ENCODE measurements at regions not wholly inside any gene's neighbourhood (a gene's known extent, or its start where the extent isn't known, plus 50 kb on each side); places are given as distances from the start of the nearest gene placed in this dataset.
"Not testable (repeated sequence)": the region's sequence is repeated elsewhere in the genome, so short reads cannot be mapped to it uniquely, and the experiment has no call there.

DNA sequence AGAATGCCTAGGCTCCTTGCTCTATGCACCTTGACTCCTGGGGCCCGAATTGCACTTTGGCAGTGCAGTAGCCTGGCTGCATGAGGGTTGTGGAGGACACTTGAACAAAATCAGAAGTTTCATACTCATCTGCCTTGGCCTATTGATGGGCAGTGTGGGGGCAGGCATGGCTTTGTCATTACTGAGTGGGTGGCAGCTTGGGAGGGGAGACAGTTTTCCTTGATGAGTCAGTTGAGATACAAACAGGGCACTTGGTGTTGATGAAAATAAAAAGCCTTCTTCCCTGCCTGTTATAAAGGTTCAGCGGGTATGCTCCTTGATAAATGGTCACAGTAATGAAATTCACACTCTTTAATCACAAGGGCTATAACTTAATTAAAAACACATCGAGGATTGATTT lies 126.8 kb upstream of the MAMLD1 start:
- peak; percentile 37 for DNase-seq (ENCODE audit: low read depth)

DNA sequence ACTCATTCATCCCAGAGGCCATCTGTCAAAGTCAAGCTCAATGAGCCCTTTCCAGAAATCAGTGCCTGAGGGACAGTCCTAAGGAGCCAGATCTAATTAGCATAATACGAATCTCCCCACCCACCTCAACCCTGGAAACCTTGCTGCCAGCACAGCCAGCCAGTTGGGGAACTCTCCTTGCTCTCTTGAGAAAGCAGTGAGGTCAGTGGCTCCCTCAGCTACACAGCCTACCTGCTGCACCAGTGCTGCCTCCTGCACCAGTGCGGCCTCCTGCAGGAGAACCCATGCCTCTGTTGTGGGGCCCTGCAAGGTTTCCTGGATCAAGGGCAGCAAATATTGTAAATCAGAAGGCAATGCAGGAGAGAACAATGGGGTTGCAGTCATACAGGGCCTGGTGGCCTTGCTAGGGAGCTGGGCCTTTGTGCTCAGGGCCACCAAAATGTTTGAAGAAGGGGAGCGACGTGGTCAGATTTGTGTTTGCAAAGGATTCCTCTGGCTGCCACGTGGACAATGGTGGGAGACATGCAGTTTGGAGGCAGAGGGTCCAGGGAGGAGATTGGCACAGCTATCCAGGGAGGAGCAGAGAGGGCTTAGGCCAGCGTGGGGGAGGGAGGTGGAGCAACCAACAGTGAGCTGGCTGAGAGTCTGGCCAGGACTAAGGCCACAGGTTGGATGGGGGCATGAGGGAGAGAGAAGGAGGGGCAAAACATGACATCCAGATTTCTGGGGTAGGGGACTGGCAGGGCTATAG lies 124.3 kb upstream of the MAMLD1 start:
- DNase-seq (ENCODE audit: low read depth), result no peak

DNA sequence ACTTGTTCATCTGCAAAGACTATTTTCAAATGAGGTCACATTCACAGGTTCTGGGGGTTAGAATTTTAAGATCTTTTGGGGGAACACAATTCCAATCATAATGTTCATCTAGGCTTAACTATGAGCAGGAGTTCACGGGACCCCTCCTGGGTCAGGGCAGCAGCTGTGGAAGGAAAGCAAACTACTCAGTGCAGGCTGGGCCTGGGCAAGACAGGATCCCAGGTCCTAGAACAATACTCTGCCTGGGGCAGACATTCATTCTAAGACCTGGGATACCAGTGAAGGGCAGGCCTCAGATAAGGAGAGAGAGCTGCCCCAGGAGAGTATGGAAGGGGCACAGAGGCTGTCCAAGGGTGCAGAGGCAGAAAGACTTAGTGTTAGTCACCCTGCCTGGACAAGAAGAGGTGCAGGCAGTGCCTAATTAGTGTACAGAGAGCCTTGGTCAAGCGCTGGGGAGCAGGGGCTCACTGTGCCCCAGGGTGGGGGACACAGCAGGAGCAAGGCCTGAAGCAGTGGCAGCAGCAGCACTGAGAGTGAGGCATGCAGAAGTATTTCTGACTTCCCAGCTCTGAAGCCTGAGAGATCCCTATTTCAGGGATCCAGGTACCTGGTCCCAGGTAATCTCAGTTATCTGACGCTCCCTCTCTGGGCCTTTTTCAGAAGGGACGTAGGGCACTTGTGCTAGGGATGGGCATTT lies 123.0 kb upstream of the MAMLD1 start:
- DNase-seq (ENCODE audit: low read depth), result no peak

DNA sequence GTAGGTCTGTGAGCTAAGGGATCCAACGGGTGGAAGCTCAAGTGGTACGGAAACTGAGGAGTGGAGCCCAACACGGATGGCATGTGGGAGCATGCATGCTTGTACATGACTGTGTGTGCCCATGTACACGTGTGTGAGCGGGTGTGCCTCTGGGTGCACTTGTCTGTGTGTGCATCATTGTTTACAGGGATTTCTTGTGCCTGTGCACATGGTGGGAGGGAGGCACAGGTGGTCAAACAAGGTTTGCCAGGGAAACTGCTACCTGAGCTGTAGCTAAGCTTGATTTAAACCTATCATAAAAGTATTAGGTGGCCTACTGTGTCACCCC lies 122.5 kb upstream of the MAMLD1 start:
- no peak for DNase-seq (ENCODE audit: low read depth)

DNA sequence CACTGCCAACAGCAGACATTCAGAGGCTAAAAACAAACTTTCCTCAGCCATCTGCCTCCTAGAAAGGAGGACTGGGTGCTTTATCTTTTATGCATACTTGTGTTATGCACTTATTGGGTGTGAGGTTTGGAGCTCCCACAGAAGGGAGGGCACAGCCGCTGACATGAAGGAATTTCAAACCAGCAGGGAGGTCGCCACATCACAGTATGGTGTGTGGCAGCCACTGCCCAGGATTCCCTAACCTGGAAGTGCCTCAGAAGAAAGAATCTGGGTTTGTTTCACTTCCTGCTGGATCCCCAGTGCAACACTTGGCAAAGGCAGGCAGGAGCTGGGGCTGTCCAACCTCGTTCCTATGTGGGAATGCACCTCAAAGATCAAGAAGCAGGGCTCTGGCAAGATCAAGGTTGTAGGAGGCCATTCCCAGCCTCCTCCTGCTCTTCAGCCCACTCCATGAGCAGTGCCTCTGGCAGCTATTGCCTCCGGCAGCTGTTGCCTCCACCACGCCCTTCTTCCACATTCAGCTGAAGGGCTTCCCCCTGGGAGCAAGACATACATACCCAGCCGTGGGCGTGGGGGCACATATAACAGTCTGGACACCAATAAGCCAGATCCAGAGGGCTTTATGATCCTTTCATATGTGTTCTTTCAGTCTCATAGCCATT lies 109.0 kb upstream of the MAMLD1 start:
- peak; percentile 24 for DNase-seq (ENCODE audit: low read depth)

DNA sequence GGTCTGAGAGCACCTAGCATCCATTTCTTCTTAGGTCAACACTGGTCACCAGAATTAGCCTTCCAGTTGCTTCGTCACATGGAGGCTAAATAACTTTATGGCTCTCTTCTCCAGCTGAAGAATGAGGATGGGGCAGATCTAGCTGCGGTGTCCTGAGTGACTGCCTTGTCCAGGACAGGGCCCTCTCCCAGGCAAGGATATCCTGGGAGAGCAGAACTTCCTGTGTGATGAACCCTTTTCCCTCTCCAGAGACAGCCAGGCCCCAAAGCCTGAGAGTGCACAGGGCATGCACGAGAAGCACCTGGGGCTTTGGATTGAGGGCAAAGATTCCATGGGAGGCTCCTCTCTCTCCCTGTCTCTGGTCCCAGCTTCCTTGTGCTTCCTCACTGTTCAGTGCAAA lies 108.2 kb upstream of the MAMLD1 start:
- no peak for DNase-seq (ENCODE audit: low read depth)

DNA sequence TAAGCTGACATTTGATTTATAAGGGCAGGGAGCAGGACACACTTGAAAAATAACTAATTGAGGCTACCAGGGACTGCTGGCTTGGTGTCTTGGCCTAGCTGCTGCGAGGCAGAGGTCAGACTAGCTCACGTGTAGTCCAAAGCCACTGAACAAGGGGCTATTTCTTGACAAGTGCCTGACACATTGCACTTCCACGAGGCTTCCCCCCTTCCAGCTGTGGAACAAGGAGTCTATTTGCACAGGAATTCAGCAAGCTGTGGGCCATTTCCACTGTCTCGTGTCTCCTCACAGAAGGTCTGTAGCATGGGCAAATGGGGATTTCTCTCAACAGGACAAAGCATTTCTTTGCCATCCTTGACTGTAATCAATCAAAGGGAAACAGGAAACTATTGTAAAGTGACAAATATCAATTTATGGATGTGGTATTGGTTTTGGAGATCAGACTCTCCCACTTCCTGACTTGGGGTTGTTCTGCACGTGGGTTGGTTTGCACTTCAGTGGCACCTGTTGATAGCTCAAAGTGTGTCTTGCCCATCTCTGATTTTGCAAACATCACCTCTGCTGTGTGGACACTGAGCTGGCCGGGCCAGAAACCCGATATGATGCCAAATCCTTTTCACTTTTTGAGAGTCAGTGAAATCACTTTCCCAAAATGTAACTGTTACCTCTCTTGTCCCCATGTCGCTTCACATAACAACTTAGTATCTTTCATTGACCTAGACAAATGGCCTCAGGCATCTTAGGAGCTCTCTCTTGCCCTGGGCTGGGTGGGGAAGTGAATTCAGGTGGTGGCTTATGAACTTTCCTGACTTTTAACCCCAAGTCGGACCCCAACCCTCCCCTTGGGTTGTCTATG lies 107.4 kb upstream of the MAMLD1 start:
- no peak for DNase-seq (ENCODE audit: low read depth)

DNA sequence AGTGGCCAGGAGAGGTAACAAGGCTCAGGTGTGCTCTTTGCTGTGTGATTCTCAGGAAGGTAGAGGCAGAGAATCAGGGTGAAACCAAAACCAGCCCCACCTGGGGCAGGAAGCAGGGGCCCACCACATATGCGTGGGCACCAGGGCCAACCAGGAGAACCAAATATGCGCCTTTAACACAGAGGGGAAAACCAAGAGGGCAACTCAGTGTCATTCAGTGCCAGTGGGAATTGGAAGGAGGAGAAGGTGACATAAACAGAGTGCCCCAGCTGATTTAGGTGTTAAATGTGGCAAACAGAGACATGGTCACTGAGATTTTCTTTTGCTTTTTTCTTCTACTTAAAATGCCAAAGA lies 106.8 kb upstream of the MAMLD1 start:
- DNase-seq (ENCODE audit: low read depth), result no peak

DNA sequence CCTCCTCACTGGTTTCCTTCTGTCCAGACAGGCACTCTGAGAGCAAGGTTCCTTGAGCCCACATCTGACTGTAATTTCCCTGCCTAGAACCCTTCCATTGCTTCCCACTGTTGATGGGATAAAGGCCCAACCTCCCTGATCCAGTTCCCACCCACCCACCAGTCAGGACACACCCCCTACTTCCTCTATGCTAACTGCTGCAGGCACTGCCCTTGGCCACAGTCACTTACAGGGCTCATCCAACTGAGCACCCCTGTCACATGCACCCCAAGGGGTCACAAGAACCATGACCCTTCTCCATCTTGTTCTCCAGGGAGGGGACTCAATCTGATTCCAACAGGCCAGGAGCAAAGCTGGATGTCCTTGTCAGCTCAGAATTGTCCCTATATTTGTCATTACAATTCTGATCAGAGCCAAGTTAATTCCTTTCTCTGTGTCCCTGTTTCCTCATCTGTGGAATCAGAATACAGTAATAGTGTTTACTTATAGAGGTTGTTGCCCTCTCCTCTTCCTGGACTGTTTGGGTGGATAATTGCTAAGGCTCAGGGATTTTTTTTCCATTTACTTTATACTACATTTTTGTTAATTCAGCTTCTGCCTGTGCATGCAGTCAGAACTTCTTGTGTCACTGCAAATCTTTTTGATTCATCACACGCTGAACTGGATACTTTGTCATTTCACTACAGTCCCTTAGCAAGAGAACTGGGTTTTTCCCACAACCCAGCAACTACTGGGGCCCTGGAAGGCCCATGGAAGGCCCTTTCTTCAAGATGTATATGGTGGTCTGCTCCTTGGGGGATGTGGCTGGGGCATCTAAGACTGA lies 105.6 kb upstream of the MAMLD1 start:
- no peak for DNase-seq (ENCODE audit: low read depth)

DNA sequence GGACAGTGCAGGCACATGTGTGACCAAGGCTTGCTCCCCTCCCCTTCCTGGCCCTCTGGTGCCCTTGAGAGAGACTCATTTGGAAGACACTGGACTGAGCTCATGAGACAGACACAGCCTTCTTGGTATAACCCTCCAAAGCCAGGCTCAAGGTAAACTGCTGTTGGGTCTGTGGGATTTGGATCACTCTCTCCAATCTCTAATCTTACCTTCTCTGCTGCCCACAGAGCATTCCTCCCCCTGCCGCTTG lies 105.0 kb upstream of the MAMLD1 start:
- no peak for DNase-seq (ENCODE audit: low read depth)

DNA sequence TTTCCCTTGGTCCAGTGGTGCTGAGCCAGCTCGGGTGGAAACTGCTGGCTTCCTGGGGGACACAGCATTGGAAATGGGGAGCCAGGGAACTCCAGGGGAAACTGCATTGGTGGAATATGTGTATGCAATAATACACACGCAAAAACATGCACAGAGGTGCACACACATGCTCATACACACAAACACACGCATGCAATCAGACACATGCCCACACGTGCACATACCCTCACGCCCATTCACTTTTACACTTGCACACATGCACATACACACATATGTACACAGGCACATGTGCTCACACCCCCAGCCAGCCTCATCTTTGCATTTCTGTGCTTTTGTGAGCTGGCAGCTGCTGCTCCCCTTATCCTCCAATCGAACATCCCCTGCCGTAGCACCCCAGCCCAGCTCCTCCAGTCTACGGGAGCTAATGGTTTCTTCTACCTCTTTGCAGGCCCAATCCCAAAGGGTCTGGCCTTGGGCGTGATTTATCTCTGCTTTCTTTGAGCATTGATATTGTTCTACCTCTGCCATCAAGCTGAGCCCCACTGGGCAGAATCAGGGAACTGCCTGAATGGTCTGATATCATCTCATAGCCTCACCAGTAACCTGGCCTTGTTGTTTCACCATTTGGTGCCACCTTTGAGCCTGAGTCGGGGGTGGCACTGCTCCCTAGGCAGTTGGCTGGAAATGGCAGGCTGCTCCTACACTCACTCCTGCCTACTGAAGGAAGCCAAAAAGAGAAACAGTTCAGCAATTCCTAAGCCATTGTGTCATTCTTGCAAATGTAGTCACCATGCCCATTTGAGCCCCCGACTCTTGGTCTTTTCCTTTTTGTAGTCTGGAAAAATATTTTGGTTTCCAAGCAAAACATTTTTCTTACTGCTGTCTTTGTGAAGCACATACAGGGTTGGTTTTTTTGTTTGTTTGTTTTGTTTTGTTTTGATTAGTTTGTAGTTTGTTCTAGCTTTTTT lies 104.4 kb upstream of the MAMLD1 start:
- peak; percentile 17 for DNase-seq (ENCODE audit: low read depth)

DNA sequence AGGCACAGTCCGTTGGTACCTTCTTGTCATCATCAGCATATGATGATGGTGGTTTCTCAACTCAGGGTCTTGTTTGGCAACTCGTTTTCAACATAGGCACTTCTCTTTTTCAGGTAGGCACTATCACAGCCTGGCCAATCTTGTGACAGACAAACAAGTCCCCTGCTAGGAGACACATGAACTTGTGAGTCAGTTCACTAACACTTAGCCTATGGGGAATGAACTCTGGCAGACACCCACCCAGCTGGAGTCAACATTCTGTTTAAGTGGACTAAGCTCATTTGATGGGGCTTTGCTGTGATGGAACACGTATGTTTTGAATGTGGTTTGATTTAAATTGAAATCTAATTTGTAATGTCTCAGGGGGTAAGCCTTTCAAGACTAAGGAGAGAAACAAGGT lies 100.7 kb upstream of the MAMLD1 start:
- no peak for DNase-seq (ENCODE audit: low read depth)

DNA sequence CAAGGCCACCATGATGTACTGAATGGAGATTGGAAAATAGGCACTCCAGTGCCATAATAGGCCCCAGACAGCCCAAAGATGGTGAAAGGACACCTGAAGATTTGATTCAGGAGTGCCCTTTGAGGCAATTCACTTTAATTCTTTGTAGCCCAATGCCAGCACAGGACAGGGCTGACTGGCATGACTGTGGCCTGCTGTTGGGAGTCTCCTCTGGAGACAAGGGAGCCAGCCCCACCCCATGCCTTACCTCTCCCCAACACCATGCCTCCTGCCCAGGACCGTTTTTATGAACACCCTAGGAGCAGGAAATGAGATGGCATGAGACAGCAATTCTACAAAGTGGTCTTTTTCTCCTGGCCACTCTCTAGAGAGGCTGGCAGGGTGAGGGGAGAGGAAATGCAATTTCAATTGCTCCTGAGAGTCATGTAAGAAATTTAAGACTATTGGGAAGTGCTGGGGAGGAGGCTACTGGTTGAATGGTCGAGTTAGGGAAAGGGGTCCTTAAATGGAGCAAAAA lies 94.2 kb upstream of the MAMLD1 start:
- DNase-seq (ENCODE audit: low read depth), result no peak

DNA sequence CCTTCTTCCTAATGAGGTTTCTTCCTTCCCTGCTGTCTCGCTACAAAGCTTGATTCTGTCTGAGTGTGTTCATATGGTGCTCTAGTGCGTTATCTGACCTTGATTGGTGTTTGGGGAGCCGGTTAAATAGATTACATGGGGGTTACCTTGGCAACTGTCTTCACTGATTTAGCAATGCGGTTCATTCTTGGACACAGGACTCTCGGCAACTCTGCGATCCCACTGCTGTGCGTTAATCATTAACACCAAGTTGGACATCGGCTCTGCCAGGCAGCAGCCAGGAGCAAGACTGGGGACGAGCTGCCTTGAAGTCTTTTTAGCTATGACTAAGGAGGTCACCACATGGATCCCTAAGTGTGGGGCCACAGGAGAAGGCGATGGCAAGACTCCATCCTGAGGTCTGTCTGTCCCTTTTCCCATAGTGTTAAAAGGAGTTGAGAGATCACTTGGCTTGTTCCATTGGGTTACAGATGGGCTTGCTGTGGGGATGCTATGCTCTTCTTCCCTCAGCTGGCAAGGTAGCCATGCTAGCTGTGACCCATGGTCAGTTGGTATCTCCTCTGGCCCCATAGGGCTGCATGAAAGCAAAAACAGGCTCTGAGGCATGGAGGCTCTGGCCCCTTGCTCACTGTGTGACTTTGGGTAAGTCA lies 93.4 kb upstream of the MAMLD1 start:
- DNase-seq (ENCODE audit: low read depth), result no peak

DNA sequence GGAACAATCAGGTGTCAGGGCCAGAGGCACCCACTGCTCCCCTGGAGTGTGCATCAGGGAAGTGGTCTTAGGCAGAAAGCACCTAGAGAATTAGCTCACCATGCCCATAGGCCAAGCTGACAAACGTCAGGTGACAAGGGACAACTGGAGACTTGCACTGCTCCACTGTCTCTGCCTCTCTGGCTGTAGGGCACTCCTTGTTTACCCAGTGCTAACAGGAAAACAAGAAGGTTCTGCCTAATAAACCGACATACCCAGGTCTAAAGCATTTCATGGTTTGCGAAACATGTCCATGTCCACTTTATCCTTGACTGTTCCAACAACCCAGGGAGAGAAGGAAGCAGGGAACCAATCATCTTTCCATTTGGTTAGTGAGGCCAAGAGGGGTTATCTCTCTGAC lies 92.5 kb upstream of the MAMLD1 start:
- no peak for DNase-seq (ENCODE audit: low read depth)

DNA sequence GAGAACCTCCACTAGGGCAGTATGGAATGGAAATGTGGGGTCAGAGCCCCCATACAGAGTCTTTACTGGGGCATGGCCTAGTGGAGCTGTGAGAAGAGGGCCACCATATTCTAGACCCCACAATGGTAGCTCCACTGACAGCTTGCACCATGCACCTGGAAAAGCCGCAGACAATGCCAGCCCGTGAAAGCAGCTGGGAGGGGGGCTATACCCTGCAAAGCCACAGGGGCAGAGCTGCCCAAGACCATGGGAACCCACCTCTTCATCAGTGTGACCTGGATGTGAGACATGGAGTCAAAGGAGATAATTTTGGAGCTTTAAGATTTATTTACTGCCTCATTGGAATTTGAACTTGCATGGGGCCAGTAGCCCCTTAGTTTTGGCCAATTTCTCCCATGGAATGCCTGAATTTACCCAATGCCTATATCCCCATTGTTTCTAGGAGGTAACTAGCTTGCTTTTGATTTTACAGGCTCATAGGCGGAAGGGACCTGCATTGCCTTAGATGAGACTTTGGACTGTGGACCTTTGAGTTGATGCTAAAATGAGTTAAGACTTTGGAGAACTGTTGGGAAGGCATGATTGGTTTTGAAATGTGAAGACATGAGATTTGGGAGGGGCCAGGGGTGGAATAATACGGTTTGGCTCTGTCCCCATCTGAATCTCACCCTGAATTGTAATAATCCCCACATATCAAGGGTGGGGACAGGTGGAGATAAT lies 89.4 kb upstream of the MAMLD1 start:
- not testable (repeated sequence) for DNase-seq (ENCODE audit: low read depth)

DNA sequence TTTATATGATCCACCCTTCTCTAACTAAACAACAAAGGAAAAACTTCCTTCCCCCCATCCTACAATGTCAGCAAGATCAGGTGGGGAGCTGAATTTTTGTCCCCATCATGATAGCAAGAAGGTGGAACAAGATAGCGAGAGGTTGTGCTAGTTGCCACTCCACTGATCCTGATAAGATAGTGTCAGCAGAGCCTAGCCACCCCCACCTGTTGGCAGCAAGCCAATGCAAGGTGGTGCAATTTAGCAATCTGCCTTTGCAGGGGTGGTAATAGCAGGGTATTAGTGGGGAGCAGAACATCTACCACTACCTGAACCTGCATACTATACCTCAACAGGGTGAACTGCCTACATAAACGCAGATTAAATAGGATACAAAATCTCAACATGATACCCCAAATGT lies 80.2 kb upstream of the MAMLD1 start:
- DNase-seq (ENCODE audit: low read depth), result no peak

DNA sequence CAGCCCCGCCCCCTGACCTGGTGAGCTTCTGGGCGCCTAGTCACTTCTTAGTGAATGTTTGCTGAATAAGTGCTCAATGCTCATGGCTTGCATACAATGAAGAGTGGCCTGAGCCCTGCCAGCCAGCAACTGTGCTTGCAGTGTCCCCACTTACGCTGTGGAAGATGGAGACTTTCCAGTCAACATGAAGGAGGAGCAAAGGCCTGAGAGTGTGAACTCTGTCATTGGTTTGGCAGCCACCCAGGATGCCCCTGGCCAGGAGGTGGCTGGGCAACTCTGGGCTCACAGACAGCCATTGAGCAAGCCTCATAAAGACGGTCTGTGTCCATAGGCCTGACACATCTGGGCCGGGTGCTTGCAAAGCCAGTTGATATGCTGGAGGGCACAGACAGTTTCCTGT lies 72.1 kb upstream of the MAMLD1 start:
- no peak for DNase-seq (ENCODE audit: low read depth)

Data from LHCN-M2 (cell line).